Smooth muscle cell (in vitro differentiated cells): ENCODE measurements at regions not wholly inside any gene's neighbourhood (a gene's known extent, or its start where the extent isn't known, plus 50 kb on each side); places are given as distances from the start of the nearest gene placed in this dataset.

Experiments used
- DNase-seq: peaks from one replicate; lab custom pipeline; 2025; ENCODE audit not compliant: unreplicated experiment; lab: John Stamatoyannopoulos, UW
- H2AFZ ChIP-seq: fragments of 200-600 bp; sonication (generic); 2 replicates; pipeline ENCODE4 v1.6.0; 2016; ENCODE audit warnings: antibody characterized with exemption, low read depth, mild to moderate bottlenecking
- H3F3A ChIP-seq: fragments of 200-600 bp; sonication (generic); 2 replicates; pipeline ENCODE4 v1.6.0; 2017; ENCODE audit warnings: antibody characterized with exemption, low read depth
- H3K27ac ChIP-seq: fragments of 200-600 bp; sonication (generic); 2 replicates; pipeline ENCODE4 v1.5.1; 2016; ENCODE audit warnings: low read depth, mild to moderate bottlenecking
- H3K27me3 ChIP-seq: fragments of 200-600 bp; sonication (generic); 2 replicates; pipeline ENCODE4 v1.6.1; 2016; ENCODE audit warnings: low read depth, mild to moderate bottlenecking
- H3K36me3 ChIP-seq: fragments of 200-600 bp; sonication (generic); 2 replicates; pipeline ENCODE4 v1.5.1; 2016; ENCODE audit warnings: low read depth
- H3K4me1 ChIP-seq: fragments of 200-600 bp; sonication (generic); 2 replicates; pipeline ENCODE4 v1.5.1; 2016; ENCODE audit warnings: low read depth
- H3K4me2 ChIP-seq: fragments of 200-600 bp; sonication (generic); 2 replicates; pipeline ENCODE4 v1.6.0; 2016; ENCODE audit warnings: mild to moderate bottlenecking
- H3K4me3 ChIP-seq: fragments of 200-600 bp; sonication (generic); 2 replicates; pipeline ENCODE4 v1.5.1; 2016; ENCODE audit warnings: mild to moderate bottlenecking
- H3K79me2 ChIP-seq: fragments of 200-600 bp; sonication (generic); 2 replicates; pipeline ENCODE4 v1.6.0; 2016; ENCODE audit warnings: low read depth, mild to moderate bottlenecking
- H3K9ac ChIP-seq: fragments of 200-600 bp; sonication (generic); 2 replicates; pipeline ENCODE4 v1.6.0; 2016; ENCODE audit warnings: low read depth
- H3K9me3 ChIP-seq: fragments of 200-600 bp; sonication (generic); replicated peaks from 2 replicates; pipeline ENCODE4 v1.5.1; 2016; ENCODE audit warnings: low read depth
- H4K20me1 ChIP-seq: fragments of 200-600 bp; sonication (generic); 2 replicates; pipeline ENCODE4 v1.6.0; 2016; ENCODE audit warnings: low read depth
- WGBS: methylation state at CpG from one replicate; pipeline ENCODE4 v1.1.7; 2016; ENCODE audit warnings: low lambda C conversion rate; 5-methylcytosine and 5-hydroxymethylcytosine counted together
- TF ChIP-seq, protein P1 (sequence below): fragments of 200-600 bp; sonication (generic); IDR thresholded peaks from 2 replicates; pipeline ENCODE4 v1.5.1; 2017; ENCODE audit warnings: borderline replicate concordance, mild to moderate bottlenecking, antibody characterized with exemption; ENCODE audit not compliant: insufficient read depth, poor library complexity, severe bottlenecking

DNA sequence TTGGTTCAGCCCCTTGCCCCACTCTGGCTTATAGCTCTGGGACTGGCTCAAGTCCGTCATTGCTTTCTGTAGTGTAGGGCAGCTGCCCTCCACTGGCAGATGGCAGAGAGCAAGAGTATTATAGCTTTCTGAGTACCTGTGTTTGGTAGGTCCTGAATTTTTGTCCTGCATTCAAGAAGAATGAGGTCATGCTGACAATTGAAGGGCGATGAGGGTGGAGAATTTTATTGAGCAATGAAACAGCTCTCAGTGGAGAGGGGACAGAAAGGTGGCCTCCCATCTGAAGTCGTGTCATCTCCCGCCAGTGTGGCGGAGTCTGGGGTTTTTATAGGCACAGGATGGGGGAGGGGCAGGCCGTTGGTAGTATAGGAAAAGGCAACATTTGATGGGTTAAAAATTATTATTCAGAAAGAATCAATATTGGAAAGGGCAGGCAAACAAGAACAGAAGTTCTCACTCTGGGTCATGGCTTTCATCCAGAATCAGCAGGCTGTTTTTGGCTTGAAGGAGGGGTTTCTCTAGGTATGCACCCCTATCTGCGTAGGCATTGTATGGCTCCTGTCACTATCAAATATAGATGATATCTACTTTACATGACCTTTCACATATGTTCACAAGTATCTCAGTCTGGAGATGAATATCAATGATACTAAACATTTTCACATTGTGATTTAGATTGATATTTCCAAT is 1239.7 kb upstream of the ALCAM start:
- no peaks in the 10 kb centered on the region for H3K9me3 ChIP-seq
- no peak overlapping the region for H3K4me3 ChIP-seq
- no peak for DNase-seq
- H3K9ac ChIP-seq = no peak overlapping the region
- WGBS = 72% methylated on average over 7 of the region's 7 CpGs
- H3F3A ChIP-seq = no peaks in the 10 kb centered on the region
- H4K20me1 ChIP-seq = no peaks in the 10 kb centered on the region
- H3K27ac ChIP-seq = no peak overlapping the region
- no peaks in the 10 kb centered on the region for H3K79me2 ChIP-seq
- TF ChIP-seq, protein P1, sequence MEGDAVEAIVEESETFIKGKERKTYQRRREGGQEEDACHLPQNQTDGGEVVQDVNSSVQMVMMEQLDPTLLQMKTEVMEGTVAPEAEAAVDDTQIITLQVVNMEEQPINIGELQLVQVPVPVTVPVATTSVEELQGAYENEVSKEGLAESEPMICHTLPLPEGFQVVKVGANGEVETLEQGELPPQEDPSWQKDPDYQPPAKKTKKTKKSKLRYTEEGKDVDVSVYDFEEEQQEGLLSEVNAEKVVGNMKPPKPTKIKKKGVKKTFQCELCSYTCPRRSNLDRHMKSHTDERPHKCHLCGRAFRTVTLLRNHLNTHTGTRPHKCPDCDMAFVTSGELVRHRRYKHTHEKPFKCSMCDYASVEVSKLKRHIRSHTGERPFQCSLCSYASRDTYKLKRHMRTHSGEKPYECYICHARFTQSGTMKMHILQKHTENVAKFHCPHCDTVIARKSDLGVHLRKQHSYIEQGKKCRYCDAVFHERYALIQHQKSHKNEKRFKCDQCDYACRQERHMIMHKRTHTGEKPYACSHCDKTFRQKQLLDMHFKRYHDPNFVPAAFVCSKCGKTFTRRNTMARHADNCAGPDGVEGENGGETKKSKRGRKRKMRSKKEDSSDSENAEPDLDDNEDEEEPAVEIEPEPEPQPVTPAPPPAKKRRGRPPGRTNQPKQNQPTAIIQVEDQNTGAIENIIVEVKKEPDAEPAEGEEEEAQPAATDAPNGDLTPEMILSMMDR = no peak
- no peak overlapping the region for H2AFZ ChIP-seq
- no peak overlapping the region for H3K4me2 ChIP-seq
- no peaks in the 10 kb centered on the region for H3K36me3 ChIP-seq
- H3K27me3 ChIP-seq = no peaks in the 10 kb centered on the region
- no peaks in the 10 kb centered on the region for H3K4me1 ChIP-seq

DNA sequence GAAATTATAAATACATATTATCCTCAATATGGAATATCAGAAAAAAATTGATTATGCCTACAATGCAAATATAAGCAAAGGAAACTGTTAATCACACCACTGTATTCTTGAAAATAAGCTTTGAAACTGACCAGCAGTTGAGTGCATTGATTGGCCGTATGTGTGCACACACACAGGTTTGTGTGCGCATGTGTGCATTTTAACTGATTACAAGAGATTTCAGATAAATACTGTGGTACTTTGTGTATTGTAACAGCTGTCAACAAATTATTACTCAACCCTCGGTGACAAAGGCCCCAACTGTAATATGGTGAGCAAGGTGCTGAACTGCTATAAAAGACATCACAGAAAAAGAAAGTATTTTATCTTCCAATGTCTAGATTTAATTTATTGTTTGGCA is 1238.9 kb upstream of the ALCAM start:
- WGBS = 88% methylated on average over 3 of the region's 3 CpGs
- H3K4me2 ChIP-seq = no peak overlapping the region
- no peaks in the 10 kb centered on the region for H3F3A ChIP-seq
- no peak overlapping the region for H3K9ac ChIP-seq
- no peaks in the 10 kb centered on the region for H3K9me3 ChIP-seq
- TF ChIP-seq, protein P1 = no peak
- no peak for DNase-seq
- no peaks in the 10 kb centered on the region for H4K20me1 ChIP-seq
- no peaks in the 10 kb centered on the region for H3K4me1 ChIP-seq
- H3K27ac ChIP-seq = no peak overlapping the region
- no peak overlapping the region for H2AFZ ChIP-seq
- H3K79me2 ChIP-seq = no peaks in the 10 kb centered on the region
- H3K36me3 ChIP-seq = no peaks in the 10 kb centered on the region
- no peak overlapping the region for H3K4me3 ChIP-seq
- H3K27me3 ChIP-seq = no peaks in the 10 kb centered on the region

DNA sequence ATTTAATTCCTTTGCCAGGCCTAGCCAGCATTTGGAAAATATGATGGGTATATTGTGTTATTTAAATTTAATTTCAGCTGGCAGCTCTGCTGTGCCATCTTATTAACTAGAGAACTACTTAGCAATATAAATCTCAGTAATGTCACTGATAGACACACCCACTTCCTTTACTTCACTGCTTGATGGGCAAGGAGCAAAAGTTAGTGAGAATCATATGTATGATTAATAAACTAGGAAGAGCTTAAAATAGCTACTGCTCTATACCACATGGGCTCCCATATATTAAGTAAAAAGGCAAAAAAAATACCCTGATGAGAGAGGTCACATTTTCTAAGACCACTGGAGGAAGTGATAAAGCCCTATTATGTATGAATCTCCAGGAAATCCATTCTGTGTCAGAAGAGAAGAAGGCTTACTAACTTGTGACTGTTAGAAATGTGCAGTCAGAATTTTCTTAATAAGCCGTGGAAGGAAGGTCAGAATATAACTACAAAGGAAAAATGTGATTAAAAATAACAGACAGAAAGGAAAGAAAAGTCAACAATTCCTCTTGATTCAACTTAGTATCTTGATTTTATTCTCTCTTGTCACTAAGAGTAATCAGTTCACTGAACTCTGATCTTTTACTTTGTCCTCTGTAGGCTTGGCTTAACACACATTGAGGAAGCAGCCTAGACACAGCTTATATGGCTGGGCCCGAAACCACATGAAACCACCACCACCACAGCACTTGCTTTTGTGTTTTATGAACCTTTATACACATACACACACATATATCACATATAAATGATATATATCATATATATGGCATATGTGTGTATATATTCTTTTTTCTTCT is 1233.9 kb upstream of the ALCAM start:
- no peak overlapping the region for H3K4me3 ChIP-seq
- 85% methylated on average over 2 of the region's 2 CpGs for WGBS

More for the DNA sequence above, 1233.9 kb upstream of the ALCAM start:
- Histone ChIP-seq H2AFZ (peak overlapping the region; percentile 21), H3K4me1 (no peaks in the 10 kb centered on the region), H3K36me3 (no peaks in the 10 kb centered on the region), H3K79me2 (no peaks in the 10 kb centered on the region), H3K9ac (no peak overlapping the region), H3K9me3 (no peaks in the 10 kb centered on the region), H3K27me3 (no peaks in the 10 kb centered on the region), H3K27ac (no peak overlapping the region), H4K20me1 (no peaks in the 10 kb centered on the region), H3K4me2 (no peak overlapping the region), H3F3A (no peaks in the 10 kb centered on the region)
- TF ChIP-seq, protein P1 = no peak
- DNase-seq = no peak
